A673 (cell line): ENCODE measurements at regions not wholly inside any gene's neighbourhood (a gene's known extent, or its start where the extent isn't known, plus 50 kb on each side); places are given as distances from the start of the nearest gene placed in this dataset.

Experiments
- BruUV-seq: library from RNA; stranded (reverse); fragments of 400-500 nt; replicated peaks from 2 replicates; lab custom pipeline; 2021; lab: Mats Ljungman, UMichigan
- CTCF ChIA-PET: fragments of 300-600 bp; sonication (Branson Sonifier 250); formaldehyde crosslinking; loops from one replicate; lab custom pipeline; 2022; ENCODE audit warnings: antibody characterized with exemption; lab: Charles Lee
- POLR2A ChIA-PET: fragments of 300-600 bp; sonication (Branson Sonifier 250); formaldehyde crosslinking; loops from one replicate; lab custom pipeline; 2022; ENCODE audit warnings: antibody characterized with exemption; ENCODE audit not compliant: low non-redundant PET; lab: Charles Lee
- DNase-seq: peaks from one replicate; pipeline ENCODE4 v3.0.0-alpha.2; 2015; ENCODE audit warnings: low spot score
- H3K27ac ChIP-seq: fragments of 200-600 bp; sonication (generic); 2 replicates; pipeline ENCODE4 v1.5.1; 2016; ENCODE audit warnings: mixed run types, low read depth, mild to moderate bottlenecking, mixed read lengths, antibody characterized with exemption, low read length; ENCODE audit not compliant: poor library complexity, severe bottlenecking
- H3K27me3 ChIP-seq: fragments of 200-600 bp; sonication (generic); replicated peaks from 2 replicates; pipeline ENCODE4 v1.6.1; 2017; ENCODE audit warnings: mixed run types, low read depth, mild to moderate bottlenecking, mixed read lengths, antibody characterized with exemption, low read length; ENCODE audit not compliant: insufficient read depth, poor library complexity
- H3K36me3 ChIP-seq: fragments of 200-600 bp; sonication (generic); 2 replicates; pipeline ENCODE4 v1.6.1; 2016; ENCODE audit warnings: mixed run types, mild to moderate bottlenecking, mixed read lengths, antibody characterized with exemption, low read length; ENCODE audit not compliant: insufficient read depth, poor library complexity, severe bottlenecking
- H3K4me1 ChIP-seq: fragments of 200-600 bp; sonication (generic); 2 replicates; pipeline ENCODE4 v1.6.1; 2017; ENCODE audit warnings: mixed run types, mild to moderate bottlenecking, mixed read lengths, antibody characterized with exemption, low read length; ENCODE audit not compliant: insufficient read depth, poor library complexity, severe bottlenecking
- H3K4me3 ChIP-seq: fragments of 200-600 bp; sonication (generic); 2 replicates; pipeline ENCODE4 v1.5.1; 2016; ENCODE audit warnings: low read depth, mixed run types, mild to moderate bottlenecking, mixed read lengths, low read length; ENCODE audit not compliant: poor library complexity, severe bottlenecking
- H3K9me3 ChIP-seq: fragments of 200-600 bp; sonication (generic); 2 replicates; pipeline ENCODE4 v1.6.1; 2016; ENCODE audit warnings: mixed run types, low read depth, mild to moderate bottlenecking, mixed read lengths, antibody characterized with exemption, low read length; ENCODE audit not compliant: poor library complexity, severe bottlenecking
- CTCF ChIP-seq: fragments of 300-800, 200-600 bp; sonication (generic); conservative IDR thresholded peaks from 2 replicates; pipeline ENCODE4 v1.5.1; 2017; ENCODE audit warnings: low read depth, mild to moderate bottlenecking, antibody characterized with exemption, low read length, moderate library complexity, mixed read lengths
- EZH2 ChIP-seq: fragments of 200-600 bp; sonication (generic); IDR thresholded peaks from 2 replicates; pipeline ENCODE4 v1.6.1; 2017; ENCODE audit warnings: borderline replicate concordance, low read depth, mild to moderate bottlenecking, mixed read lengths, antibody characterized with exemption, low read length; ENCODE audit not compliant: poor library complexity, severe bottlenecking
- intact Hi-C: fragments of 100-400 bp; cut with micrococcal nuclease; formaldehyde crosslinking; loops from one replicate; pipeline ENCODE4 v1.10.0; 2022; ENCODE audit not compliant: unreplicated experiment

- CTCF ChIA-PET, result no interaction called here
- POLR2A ChIA-PET, result no interaction called here
- H3K9me3 ChIP-seq, result no peaks in the 10 kb centered on the region
Measured at GRCh38 chr11:111162305-111162704, 83.2 kb upstream of the POU2AF2 start.

GRCh38 chr11:111157571-111157970 is 88.0 kb upstream of the POU2AF2 start:
- H3K27ac ChIP-seq, result no peak overlapping the region
- POLR2A ChIA-PET, result interaction anchor here (0.7 kb wide), 1 partner anchor 682 kb away, joined by 7 read pairs; no protein-coding TSS in a partner anchor
- no peaks in the 10 kb centered on the region for H3K27me3 ChIP-seq
- H3K4me1 ChIP-seq, result no peaks in the 10 kb centered on the region
- no peak overlapping the region for H3K4me3 ChIP-seq
- H3K9me3 ChIP-seq, result no peaks in the 10 kb centered on the region
- no TSS peak for BruUV-seq
- H3K36me3 ChIP-seq, result no peaks in the 10 kb centered on the region
- TF ChIP-seq CTCF (no peak), EZH2 (no peak)
- CTCF ChIA-PET, result no interaction called here
- no peak for DNase-seq
- intact Hi-C loops, result no loop called here

More at GRCh38 chr11:111162305-111162704, 83.2 kb upstream of the POU2AF2 start:
- BruUV-seq, result no TSS peak
- Histone ChIP-seq H3K4me1 (no peaks in the 10 kb centered on the region), H3K27ac (no peak overlapping the region), H3K4me3 (no peak overlapping the region), H3K27me3 (no peaks in the 10 kb centered on the region), H3K36me3 (no peaks in the 10 kb centered on the region)
- peak; percentile 16 for DNase-seq
- TF ChIP-seq CTCF, result no peak
- TF ChIP-seq EZH2, result no peak
- intact Hi-C loops, result no loop called here

GRCh38 chr11:111155021-111155420 is 90.5 kb upstream of the POU2AF2 start:
- no peak for DNase-seq
- no TSS peak for BruUV-seq
- POLR2A ChIA-PET, result no interaction called here
- CTCF ChIA-PET, result no interaction called here
- Histone ChIP-seq H3K4me3 (no peak overlapping the region), H3K4me1 (no peaks in the 10 kb centered on the region), H3K27ac (no peak overlapping the region), H3K27me3 (no peaks in the 10 kb centered on the region), H3K9me3 (no peaks in the 10 kb centered on the region), H3K36me3 (no peaks in the 10 kb centered on the region)
- TF ChIP-seq EZH2 (no peak), CTCF (no peak)
- intact Hi-C loops, result no loop called here
